ENCODE measurements at regions not wholly inside any gene's neighbourhood (a gene's known extent, or its start where the extent isn't known, plus 50 kb on each side); places are given as distances from the start of the nearest gene placed in this dataset.

- DNase-seq = no peak
- no peaks in the 10 kb centered on the region for H3K27me3 ChIP-seq
- peaks cover 17% of the 10 kb centered on the region for H3K4me1 ChIP-seq
- 73 to 79% methylated on average over 3 of the region's 3 CpGs for WGBS, 2 donors
- TF ChIP-seq CTCF (IDR thresholded peaks at IDR 0.05) (no peak), POLR2A (IDR thresholded peaks at IDR 0.05) (no peak)
- intact Hi-C loops (cut with DNase I) = no loop called here
- ATAC-seq = no peak
- H3K27ac ChIP-seq = no peak overlapping the region
- no peaks in the 10 kb centered on the region for H3K36me3 ChIP-seq (replicated peaks in 1 of 2; ENCODE audit: insufficient read depth in 1 of 2, low read depth in 2 of 2)
- no peaks in the 10 kb centered on the region for H3K9me3 ChIP-seq
- H3K4me3 ChIP-seq = no peak overlapping the region
Measured at GRCh38 chr21:33969581-33969980, 54.0 kb upstream of the ATP5PO start.

- peaks cover 17% of the 10 kb centered on the region for H3K4me1 ChIP-seq
- H3K4me3 ChIP-seq = no peak overlapping the region
Measured at GRCh38 chr21:33968995-33969348, 53.4 kb upstream of the ATP5PO start.

GRCh38 chr21:33968080-33968994, 52.7 kb upstream of the ATP5PO start:
- peak overlapping the region in 1 of 4 donors; percentile 50 for H3K27ac ChIP-seq
- WGBS, 2 donors = 49 to 50% methylated on average over 5 of the region's 5 CpGs

More at GRCh38 chr21:33968995-33969348, 53.4 kb upstream of the ATP5PO start:
- H3K9me3 ChIP-seq = no peaks in the 10 kb centered on the region
- no peak for ATAC-seq
- H3K27ac ChIP-seq = peak overlapping the region in 2 of 4 donors; percentile 34 to 50
- H3K36me3 ChIP-seq (replicated peaks in 1 of 2; ENCODE audit: insufficient read depth in 1 of 2, low read depth in 2 of 2) = no peaks in the 10 kb centered on the region
- DNase-seq = no peak
- no peaks in the 10 kb centered on the region for H3K27me3 ChIP-seq
- WGBS, 2 donors = 80 to 81% methylated on average over 4 of the region's 4 CpGs
- intact Hi-C loops (cut with DNase I) = no loop called here
- TF ChIP-seq POLR2A (IDR thresholded peaks at IDR 0.05) = no peak
- no peak for TF ChIP-seq CTCF (IDR thresholded peaks at IDR 0.05)

GRCh38 chr21:33967086-33967571, 51.5 kb upstream of the ATP5PO start:
- H3K9me3 ChIP-seq = no peaks in the 10 kb centered on the region
- H3K4me1 ChIP-seq = peaks cover 17% of the 10 kb centered on the region
- no peak for TF ChIP-seq POLR2A (IDR thresholded peaks at IDR 0.05)
- no peak for TF ChIP-seq CTCF (IDR thresholded peaks at IDR 0.05)
- no peak for DNase-seq
- WGBS, 2 donors = 45 to 54% methylated on average over 5 of the region's 5 CpGs
- no peaks in the 10 kb centered on the region for H3K27me3 ChIP-seq
- H3K36me3 ChIP-seq (replicated peaks in 1 of 2; ENCODE audit: insufficient read depth in 1 of 2, low read depth in 2 of 2) = no peaks in the 10 kb centered on the region
- H3K4me3 ChIP-seq = no peak overlapping the region
- H3K27ac ChIP-seq = no peak overlapping the region
- no peak for ATAC-seq
- intact Hi-C loops (cut with DNase I) = no loop called here

More at GRCh38 chr21:33968080-33968994, 52.7 kb upstream of the ATP5PO start:
- Histone ChIP-seq H3K36me3 (replicated peaks in 1 of 2; ENCODE audit: insufficient read depth in 1 of 2, low read depth in 2 of 2) (no peaks in the 10 kb centered on the region), H3K4me3 (no peak overlapping the region), H3K27me3 (no peaks in the 10 kb centered on the region), H3K4me1 (peaks cover 17% of the 10 kb centered on the region), H3K9me3 (no peaks in the 10 kb centered on the region)
- TF ChIP-seq POLR2A (IDR thresholded peaks at IDR 0.05) (no peak), CTCF (IDR thresholded peaks at IDR 0.05) (no peak)
- DNase-seq = no peak
- intact Hi-C loops (cut with DNase I) = no loop called here
- ATAC-seq = peak; percentile 57

All from body of pancreas (tissue), 4 donors.